ENCODE measurements at regions not wholly inside any gene's neighbourhood (a gene's known extent, or its start where the extent isn't known, plus 50 kb on each side); places are given as distances from the start of the nearest gene placed in this dataset.
A peak's percentile ranks its signal among the peaks of the same experiment; 100 is the strongest.
"Not testable (repeated sequence)": the region's sequence is repeated elsewhere in the genome, so short reads cannot be mapped to it uniquely, and the experiment has no call there.

- DNase-seq (ENCODE audit: insufficient read length, low spot score) (peak; percentile 5), FAIRE-seq (no peak)
- TF ChIP-seq POLR2A (IDR thresholded peaks at IDR 0.05; ENCODE audit: low read depth, low read length) = no peak
Measured at GRCh38 chr9:32136700-32137339, 247.6 kb upstream of the ACO1 start.

GRCh38 chr9:32142074-32142473 lies 242.4 kb upstream of the ACO1 start:
- FAIRE-seq = no peak
- TF ChIP-seq POLR2A (IDR thresholded peaks at IDR 0.05; ENCODE audit: low read depth, low read length) = no peak

GRCh38 chr9:32148553-32148952 lies 235.9 kb upstream of the ACO1 start:
- FAIRE-seq = not testable (repeated sequence)

More at GRCh38 chr9:32142074-32142473, 242.4 kb upstream of the ACO1 start:
- DNase-seq (ENCODE audit: insufficient read length, low spot score) = no peak

GRCh38 chr9:32161209-32161608 lies 223.2 kb upstream of the ACO1 start:
- DNase-seq (ENCODE audit: insufficient read length, low spot score) (no peak), FAIRE-seq (no peak)
- TF ChIP-seq POLR2A (IDR thresholded peaks at IDR 0.05; ENCODE audit: low read depth, low read length) = no peak

More at GRCh38 chr9:32148553-32148952, 235.9 kb upstream of the ACO1 start:
- not testable (repeated sequence) for DNase-seq (ENCODE audit: insufficient read length, low spot score)

GRCh38 chr9:32161720-32162119 lies 222.7 kb upstream of the ACO1 start:
- no peak for TF ChIP-seq POLR2A (IDR thresholded peaks at IDR 0.05; ENCODE audit: low read depth, low read length)
- no peak for DNase-seq (ENCODE audit: insufficient read length, low spot score)
- FAIRE-seq = no peak

- not testable (repeated sequence) for DNase-seq (ENCODE audit: insufficient read length, low spot score); FAIRE-seq
Measured at GRCh38 chr9:32166316-32166715, 218.1 kb upstream of the ACO1 start.

- FAIRE-seq (no peak), DNase-seq (ENCODE audit: insufficient read length, low spot score) (no peak)
- TF ChIP-seq POLR2A (IDR thresholded peaks at IDR 0.05; ENCODE audit: low read depth, low read length) = no peak
Measured at GRCh38 chr9:32171339-32171738, 213.1 kb upstream of the ACO1 start.

GRCh38 chr9:32172256-32172655 lies 212.2 kb upstream of the ACO1 start:
- DNase-seq (ENCODE audit: insufficient read length, low spot score) (no peak), FAIRE-seq (no peak)
- no peak for TF ChIP-seq POLR2A (IDR thresholded peaks at IDR 0.05; ENCODE audit: low read depth, low read length)

GRCh38 chr9:32177396-32177795 lies 207.0 kb upstream of the ACO1 start:
- no peak for DNase-seq (ENCODE audit: insufficient read length, low spot score)
- no peak for TF ChIP-seq POLR2A (IDR thresholded peaks at IDR 0.05; ENCODE audit: low read depth, low read length)
- FAIRE-seq = no peak

GRCh38 chr9:32180597-32180996 lies 203.8 kb upstream of the ACO1 start:
- DNase-seq (ENCODE audit: insufficient read length, low spot score) (no peak), FAIRE-seq (no peak)
- no peak for TF ChIP-seq POLR2A (IDR thresholded peaks at IDR 0.05; ENCODE audit: low read depth, low read length)

GRCh38 chr9:32200241-32200640 lies 184.2 kb upstream of the ACO1 start:
- FAIRE-seq (no peak), DNase-seq (ENCODE audit: insufficient read length, low spot score) (no peak)
- TF ChIP-seq POLR2A (IDR thresholded peaks at IDR 0.05; ENCODE audit: low read depth, low read length) = no peak

GRCh38 chr9:32200896-32201295 lies 183.5 kb upstream of the ACO1 start:
- no peak for DNase-seq (ENCODE audit: insufficient read length, low spot score)
- no peak for FAIRE-seq
- no peak for TF ChIP-seq POLR2A (IDR thresholded peaks at IDR 0.05; ENCODE audit: low read depth, low read length)

GRCh38 chr9:32209164-32209563 lies 175.3 kb upstream of the ACO1 start:
- FAIRE-seq; DNase-seq (ENCODE audit: insufficient read length, low spot score): not testable (repeated sequence)

GRCh38 chr9:32218100-32218767 lies 166.2 kb upstream of the ACO1 start:
- TF ChIP-seq POLR2A (IDR thresholded peaks at IDR 0.05; ENCODE audit: low read depth, low read length) = no peak
- no peak for FAIRE-seq
- DNase-seq (ENCODE audit: insufficient read length, low spot score) = no peak

- FAIRE-seq = no peak
- no peak for DNase-seq (ENCODE audit: insufficient read length, low spot score)
- TF ChIP-seq POLR2A (IDR thresholded peaks at IDR 0.05; ENCODE audit: low read depth, low read length) = no peak
Measured at GRCh38 chr9:32220750-32221149, 163.7 kb upstream of the ACO1 start.

Measured in H54 (cell line).